ENCODE measurements at regions not wholly inside any gene's neighbourhood (a gene's known extent, or its start where the extent isn't known, plus 50 kb on each side); places are given as distances from the start of the nearest gene placed in this dataset.

GRCh38 chr7:46957195-46957594 lies 624.7 kb downstream of the TNS3 start:
- TF ChIP-seq CTCF (IDR thresholded peaks at IDR 0.05) (no peak), POLR2A (IDR thresholded peaks at IDR 0.05) (no peak)
